Activated CD4-positive, alpha-beta T cell treated with anti-CD3 and anti-CD28 coated beads for 24 hours (primary cell): ENCODE measurements at regions not wholly inside any gene's neighbourhood (a gene's known extent, or its start where the extent isn't known, plus 50 kb on each side); places are given as distances from the start of the nearest gene placed in this dataset.

Experiments used
- DNase-seq, 2 donors: peaks; one replicate each; pipeline ENCODE4 v3.0.0-alpha.2; 2020; ENCODE audit warnings: low read depth in 2 of 2

GRCh38 chr7:130912082-130912861 lies 178.3 kb upstream of the KLF14 start:
- DNase-seq = no peak

GRCh38 chr7:130912862-130913638 lies 179.0 kb upstream of the KLF14 start:
- peak; percentile 64 to 74 for DNase-seq

- no peak for DNase-seq
These were observed 179.9 kb upstream of the KLF14 start for GRCh38 chr7:130913639-130914553.

- no peak for DNase-seq
These were observed 180.7 kb upstream of the KLF14 start for GRCh38 chr7:130914554-130915294.

- no peak for DNase-seq
These were observed 183.7 kb upstream of the KLF14 start for GRCh38 chr7:130917669-130918128.

GRCh38 chr7:130918129-130919052 lies 184.4 kb upstream of the KLF14 start:
- no peak for DNase-seq

- no peak for DNase-seq
These were observed 185.5 kb upstream of the KLF14 start for GRCh38 chr7:130919316-130920103.

GRCh38 chr7:130920122-130920521 lies 186.1 kb upstream of the KLF14 start:
- DNase-seq = no peak

GRCh38 chr7:130921391-130922180 lies 187.6 kb upstream of the KLF14 start:
- no peak for DNase-seq

- DNase-seq = no peak
These were observed 188.5 kb upstream of the KLF14 start for GRCh38 chr7:130922206-130923112.

- DNase-seq = no peak
These were observed 189.4 kb upstream of the KLF14 start for GRCh38 chr7:130923365-130923764.

- no peak for DNase-seq
These were observed 189.9 kb upstream of the KLF14 start for GRCh38 chr7:130923930-130924329.

GRCh38 chr7:130925136-130925794 lies 191.3 kb upstream of the KLF14 start:
- no peak for DNase-seq

- no peak for DNase-seq
These were observed 192.1 kb upstream of the KLF14 start for GRCh38 chr7:130926001-130926691.

- DNase-seq = no peak
These were observed 193.1 kb upstream of the KLF14 start for GRCh38 chr7:130927062-130927461.

GRCh38 chr7:130927564-130927963 lies 193.6 kb upstream of the KLF14 start:
- no peak for DNase-seq
